ENCODE measurements at regions not wholly inside any gene's neighbourhood (a gene's known extent, or its start where the extent isn't known, plus 50 kb on each side); places are given as distances from the start of the nearest gene placed in this dataset.

GRCh38 chr2:156704617-156705016 lies 268.4 kb downstream of the GPD2 start:
- no peaks in the 10 kb centered on the region for H3K9me3 Mint-ChIP-seq
- no peaks in the 10 kb centered on the region for H3K4me1 Mint-ChIP-seq (ENCODE audit: unreplicated experiment)
- no peak for DNase-seq (ENCODE audit: extremely low spot score, unreplicated experiment)
- no peaks in the 10 kb centered on the region for H3K36me3 Mint-ChIP-seq
- H3K27me3 Mint-ChIP-seq, result no peaks in the 10 kb centered on the region
- H3K27ac Mint-ChIP-seq, result no peak overlapping the region
- H3K4me3 Mint-ChIP-seq, result no peak overlapping the region
- TF ChIP-seq, protein P1, sequence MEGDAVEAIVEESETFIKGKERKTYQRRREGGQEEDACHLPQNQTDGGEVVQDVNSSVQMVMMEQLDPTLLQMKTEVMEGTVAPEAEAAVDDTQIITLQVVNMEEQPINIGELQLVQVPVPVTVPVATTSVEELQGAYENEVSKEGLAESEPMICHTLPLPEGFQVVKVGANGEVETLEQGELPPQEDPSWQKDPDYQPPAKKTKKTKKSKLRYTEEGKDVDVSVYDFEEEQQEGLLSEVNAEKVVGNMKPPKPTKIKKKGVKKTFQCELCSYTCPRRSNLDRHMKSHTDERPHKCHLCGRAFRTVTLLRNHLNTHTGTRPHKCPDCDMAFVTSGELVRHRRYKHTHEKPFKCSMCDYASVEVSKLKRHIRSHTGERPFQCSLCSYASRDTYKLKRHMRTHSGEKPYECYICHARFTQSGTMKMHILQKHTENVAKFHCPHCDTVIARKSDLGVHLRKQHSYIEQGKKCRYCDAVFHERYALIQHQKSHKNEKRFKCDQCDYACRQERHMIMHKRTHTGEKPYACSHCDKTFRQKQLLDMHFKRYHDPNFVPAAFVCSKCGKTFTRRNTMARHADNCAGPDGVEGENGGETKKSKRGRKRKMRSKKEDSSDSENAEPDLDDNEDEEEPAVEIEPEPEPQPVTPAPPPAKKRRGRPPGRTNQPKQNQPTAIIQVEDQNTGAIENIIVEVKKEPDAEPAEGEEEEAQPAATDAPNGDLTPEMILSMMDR (conservative IDR thresholded peaks at IDR 0.05), result no peak

DNA sequence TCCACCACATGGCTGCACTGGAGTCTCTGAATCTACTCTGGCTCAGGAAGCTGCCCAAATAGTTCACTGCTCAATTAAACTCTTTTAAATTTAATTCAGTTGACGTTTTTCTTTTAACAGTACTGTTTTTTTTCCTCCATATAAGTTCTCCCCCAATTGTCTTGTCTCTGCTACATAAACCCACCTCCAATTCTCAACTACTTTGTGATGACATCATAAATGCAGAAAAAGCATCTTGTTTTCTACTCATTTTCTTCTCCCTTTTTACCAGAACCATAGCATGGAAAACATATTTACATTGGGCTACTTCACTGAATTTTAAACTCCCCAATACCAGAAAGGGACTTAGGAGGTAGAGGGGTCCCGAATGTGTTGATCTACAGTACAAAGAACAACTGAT lies 270.4 kb downstream of the GPD2 start:
- H3K27ac Mint-ChIP-seq, result no peak overlapping the region

DNA sequence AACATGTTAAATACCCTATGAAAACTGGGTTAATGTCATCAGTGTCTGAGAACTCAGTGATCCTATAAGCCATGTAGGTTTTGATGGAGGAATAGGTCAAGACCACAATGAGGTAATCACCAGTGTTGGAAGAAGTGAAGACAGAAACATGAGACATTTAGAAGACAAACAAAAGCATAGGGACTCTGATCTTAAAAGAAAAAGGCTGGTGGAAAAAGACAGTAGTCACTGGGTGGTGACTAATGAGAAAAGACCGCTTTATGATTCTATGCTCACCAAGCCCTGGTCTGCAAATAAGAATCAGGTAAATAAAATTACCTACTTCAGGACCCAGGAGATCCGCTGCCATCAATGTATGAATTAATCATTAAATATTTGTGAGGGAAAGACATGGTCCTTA lies 271.9 kb downstream of the GPD2 start:
- no peak for DNase-seq (ENCODE audit: extremely low spot score, unreplicated experiment)
- Mint-ChIP-seq H3K27ac (no peak overlapping the region), H3K4me3 (no peak overlapping the region), H3K27me3 (no peaks in the 10 kb centered on the region), H3K9me3 (no peaks in the 10 kb centered on the region), H3K36me3 (no peaks in the 10 kb centered on the region), H3K4me1 (ENCODE audit: unreplicated experiment) (no peaks in the 10 kb centered on the region)
- TF ChIP-seq, protein P1 (conservative IDR thresholded peaks at IDR 0.05), result no peak

More for the DNA sequence above, 270.4 kb downstream of the GPD2 start:
- H3K4me3 Mint-ChIP-seq, result no peak overlapping the region
- H3K9me3 Mint-ChIP-seq, result no peaks in the 10 kb centered on the region
- no peaks in the 10 kb centered on the region for H3K4me1 Mint-ChIP-seq (ENCODE audit: unreplicated experiment)
- no peaks in the 10 kb centered on the region for H3K27me3 Mint-ChIP-seq
- no peaks in the 10 kb centered on the region for H3K36me3 Mint-ChIP-seq
- no peak for DNase-seq (ENCODE audit: extremely low spot score, unreplicated experiment)
- TF ChIP-seq, protein P1 (conservative IDR thresholded peaks at IDR 0.05), result no peak

DNA sequence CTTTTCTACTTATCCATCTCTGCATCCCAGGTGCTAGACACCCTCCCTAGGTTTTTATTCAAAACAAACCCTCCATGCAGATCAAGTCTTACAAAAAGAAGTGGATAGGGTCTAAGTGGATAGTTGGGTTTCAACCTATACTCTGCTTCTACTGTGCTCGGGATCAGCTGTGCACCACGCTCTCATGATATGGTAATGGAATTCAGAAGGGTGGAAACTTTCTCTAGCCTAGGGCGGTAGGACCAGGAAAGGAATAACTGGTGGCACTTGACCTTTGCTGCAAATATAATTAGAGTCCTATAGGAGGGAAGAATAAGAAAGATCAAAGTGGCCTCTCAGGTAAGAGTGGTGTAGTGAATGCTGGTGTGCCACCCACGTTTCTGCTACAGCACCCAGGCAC lies 272.9 kb downstream of the GPD2 start:
- TF ChIP-seq, protein P1 (conservative IDR thresholded peaks at IDR 0.05), result no peak
- Mint-ChIP-seq H3K4me3 (no peak overlapping the region), H3K27ac (no peak overlapping the region), H3K36me3 (no peaks in the 10 kb centered on the region), H3K4me1 (ENCODE audit: unreplicated experiment) (no peaks in the 10 kb centered on the region), H3K27me3 (no peaks in the 10 kb centered on the region), H3K9me3 (no peaks in the 10 kb centered on the region)
- no peak for DNase-seq (ENCODE audit: extremely low spot score, unreplicated experiment)

- H3K4me3 Mint-ChIP-seq, result no peak overlapping the region
- H3K4me1 Mint-ChIP-seq (ENCODE audit: unreplicated experiment), result no peaks in the 10 kb centered on the region
- no peak for DNase-seq (ENCODE audit: extremely low spot score, unreplicated experiment)
- no peaks in the 10 kb centered on the region for H3K9me3 Mint-ChIP-seq
- no peaks in the 10 kb centered on the region for H3K36me3 Mint-ChIP-seq
- TF ChIP-seq, protein P1 (conservative IDR thresholded peaks at IDR 0.05), result no peak
- peaks cover under 1% of the 10 kb centered on the region for H3K27me3 Mint-ChIP-seq
- H3K27ac Mint-ChIP-seq, result no peak overlapping the region
These were observed 282.9 kb downstream of the GPD2 start for GRCh38 chr2:156719036-156719435.

DNA sequence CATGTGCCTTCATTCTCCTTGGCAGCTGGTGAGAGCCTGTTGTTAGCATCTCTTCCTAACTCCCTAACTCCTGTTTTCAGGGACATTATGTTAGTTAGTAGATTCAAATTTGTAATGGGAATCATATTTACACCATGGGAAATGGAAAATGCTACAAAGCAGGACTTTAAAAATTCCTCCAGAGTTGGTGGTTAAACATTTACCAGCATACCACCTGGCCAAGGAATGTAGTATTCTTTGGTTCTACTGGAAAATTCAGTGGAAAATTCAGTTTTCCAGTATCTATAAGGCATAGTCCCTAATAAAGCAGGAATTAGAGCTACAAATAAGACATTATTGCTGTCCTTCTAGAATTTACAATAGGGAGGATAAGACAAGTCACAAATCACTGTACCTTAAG lies 291.7 kb downstream of the GPD2 start:
- TF ChIP-seq, protein P1 (conservative IDR thresholded peaks at IDR 0.05), result no peak
- H3K9me3 Mint-ChIP-seq, result no peaks in the 10 kb centered on the region
- no peak overlapping the region for H3K4me3 Mint-ChIP-seq
- H3K4me1 Mint-ChIP-seq (ENCODE audit: unreplicated experiment), result no peaks in the 10 kb centered on the region
- H3K27ac Mint-ChIP-seq, result no peak overlapping the region
- no peak for DNase-seq (ENCODE audit: extremely low spot score, unreplicated experiment)
- peaks cover 3% of the 10 kb centered on the region for H3K27me3 Mint-ChIP-seq
- no peaks in the 10 kb centered on the region for H3K36me3 Mint-ChIP-seq
